ENCODE measurements at regions not wholly inside any gene's neighbourhood (a gene's known extent, or its start where the extent isn't known, plus 50 kb on each side); places are given as distances from the start of the nearest gene placed in this dataset.
"Not testable (repeated sequence)": the region's sequence is repeated elsewhere in the genome, so short reads cannot be mapped to it uniquely, and the experiment has no call there.

DNA sequence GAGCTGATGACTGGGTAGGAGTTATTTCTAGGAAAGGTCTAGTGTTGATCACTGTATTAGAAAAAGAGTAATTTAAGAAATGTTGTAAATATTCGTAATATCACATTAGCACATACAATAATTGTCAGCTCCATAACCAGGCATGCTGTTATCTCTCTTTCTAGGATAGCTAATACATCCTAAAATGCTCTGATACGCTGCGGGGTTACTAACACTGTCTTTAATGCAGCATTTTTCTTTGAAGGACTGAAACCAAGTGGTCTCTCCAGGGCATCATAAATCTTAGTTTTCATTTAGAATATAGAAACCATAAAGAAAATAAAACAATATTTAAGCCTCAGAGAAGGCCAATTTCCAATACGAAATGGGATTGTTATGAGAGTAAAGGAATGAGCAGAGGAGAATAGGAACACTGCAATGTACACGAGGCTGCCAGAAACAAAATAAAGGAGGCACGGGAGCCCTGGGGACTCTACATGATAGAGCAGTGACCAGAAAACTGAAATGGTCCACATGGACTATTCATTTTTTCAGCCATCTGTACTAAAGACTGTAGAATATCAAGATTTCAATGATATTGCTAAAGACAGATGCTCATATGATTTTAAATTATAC is 1606.7 kb upstream of the AGA start:
- DNase-seq, result no peak

DNA sequence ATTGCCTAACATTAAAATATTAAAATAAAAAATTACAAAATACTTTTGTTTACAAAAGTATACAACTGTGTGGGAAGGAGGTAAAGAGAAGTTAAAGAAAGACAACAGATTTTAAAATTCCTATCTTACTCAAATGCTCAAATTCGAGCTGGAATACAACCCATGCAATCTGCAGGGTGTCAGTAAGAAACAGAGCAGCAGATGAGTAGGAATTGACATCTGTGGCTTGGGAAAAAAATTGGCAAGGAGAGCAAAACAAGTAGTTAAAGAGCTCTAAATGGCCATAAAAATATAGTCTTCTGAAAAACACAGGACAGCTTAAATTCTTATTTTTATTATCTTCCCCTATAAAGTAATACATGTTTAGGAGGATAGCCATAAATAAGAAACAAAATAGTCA is 1609.0 kb upstream of the AGA start:
- no peak for DNase-seq

DNA sequence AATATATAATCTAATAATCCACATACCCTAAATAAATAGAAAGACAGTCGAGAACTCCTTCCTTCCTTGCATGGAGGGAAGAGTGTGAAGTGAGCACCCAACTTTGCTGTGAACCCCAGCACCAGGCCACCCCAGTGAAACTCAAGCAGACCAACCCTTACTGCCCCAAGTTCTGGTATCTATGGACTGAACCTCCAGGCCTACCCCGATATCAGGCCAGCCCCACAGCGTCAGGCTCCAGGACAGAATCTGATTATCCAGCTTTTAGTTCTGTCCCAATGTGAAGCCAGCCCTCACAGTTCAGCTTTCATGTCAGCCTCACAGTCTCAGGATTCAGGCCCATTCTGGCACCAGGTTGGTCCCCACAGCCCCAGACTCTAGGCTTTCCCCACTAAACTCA is 1617.2 kb upstream of the AGA start:
- no peak for DNase-seq

DNA sequence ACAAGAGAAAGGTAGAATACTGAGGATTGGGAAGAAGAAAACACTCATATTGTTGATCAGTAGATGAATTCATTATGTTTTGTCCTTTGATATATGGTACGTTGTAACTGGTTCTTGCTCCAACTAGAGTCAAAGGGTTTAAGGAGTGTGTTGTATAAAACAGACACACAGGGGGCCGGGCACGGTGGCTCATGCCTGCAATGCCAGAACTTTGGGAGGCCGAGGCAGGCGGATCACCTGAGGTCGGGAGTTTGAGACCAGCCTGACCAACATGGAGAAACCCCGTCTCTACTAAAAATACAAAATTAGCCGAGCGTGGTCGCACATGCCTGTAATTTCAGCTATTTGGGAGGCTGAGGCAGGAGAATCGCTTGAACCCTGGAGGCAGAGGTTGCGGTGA is 1624.0 kb upstream of the AGA start:
- DNase-seq, result not testable (repeated sequence)

DNA sequence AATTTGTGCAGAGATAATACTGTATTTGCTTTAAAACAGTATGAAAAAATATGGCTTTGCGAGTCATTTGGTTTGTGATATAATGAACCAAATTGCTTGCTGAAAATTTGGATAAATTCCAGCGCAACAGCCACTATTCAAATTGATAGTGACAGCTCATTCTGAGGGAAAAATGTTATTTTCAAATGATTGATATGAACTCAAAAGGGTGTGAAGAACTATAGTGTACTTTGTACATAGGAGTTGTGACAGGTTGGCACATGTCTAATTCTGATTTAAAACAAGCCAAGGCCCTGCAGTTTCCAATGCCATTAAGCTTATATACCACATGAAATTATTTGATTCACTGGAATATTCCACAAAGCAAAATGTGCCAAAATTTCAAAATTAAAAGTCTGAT is 1628.9 kb upstream of the AGA start:
- DNase-seq, result peak; percentile 16

DNA sequence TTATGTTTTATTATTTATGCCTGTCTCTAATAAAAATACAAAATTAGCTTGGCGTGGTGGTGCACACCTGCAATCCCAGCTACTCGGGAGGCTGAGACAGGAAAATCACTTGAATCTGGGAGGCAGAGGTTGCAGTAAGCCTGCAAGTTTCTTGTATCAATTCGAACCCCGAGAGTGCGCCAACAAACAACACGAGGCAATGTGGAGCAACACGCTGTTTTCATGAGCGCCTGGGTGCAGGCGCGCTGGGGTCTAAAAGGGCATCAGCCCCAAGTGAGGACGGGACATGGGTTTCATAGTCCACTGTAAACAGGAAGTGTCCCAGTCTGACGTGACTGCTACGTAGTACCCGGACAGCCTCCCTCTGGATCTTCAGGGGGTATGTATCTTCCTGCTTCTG is 1634.6 kb upstream of the AGA start:
- no peak for DNase-seq

- peak; percentile 85 for DNase-seq
These were observed 1653.5 kb upstream of the AGA start for GRCh38 chr4:179095585-179096221.

GRCh38 chr4:179097741-179098140 is 1655.5 kb upstream of the AGA start:
- peak; percentile 73 for DNase-seq

DNA sequence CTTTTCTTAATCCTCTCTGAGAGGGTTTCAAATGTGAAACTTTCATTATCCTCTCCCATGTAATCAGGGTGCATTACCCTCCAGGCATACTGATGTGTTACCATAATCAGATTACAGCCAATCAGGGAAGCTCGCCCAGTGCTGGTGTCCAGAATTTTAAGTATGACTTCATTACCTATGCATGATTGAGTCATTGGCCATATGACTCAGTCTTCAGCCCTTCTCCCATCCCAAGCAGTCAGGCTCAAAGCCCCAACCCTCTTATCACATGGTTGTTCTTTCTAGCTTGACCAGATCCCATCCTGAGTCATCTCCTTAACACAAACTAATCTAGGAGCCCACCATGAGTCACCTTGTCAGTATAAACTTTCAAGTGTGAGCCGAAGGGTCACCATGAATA is 1668.1 kb upstream of the AGA start:
- no peak for DNase-seq

DNA sequence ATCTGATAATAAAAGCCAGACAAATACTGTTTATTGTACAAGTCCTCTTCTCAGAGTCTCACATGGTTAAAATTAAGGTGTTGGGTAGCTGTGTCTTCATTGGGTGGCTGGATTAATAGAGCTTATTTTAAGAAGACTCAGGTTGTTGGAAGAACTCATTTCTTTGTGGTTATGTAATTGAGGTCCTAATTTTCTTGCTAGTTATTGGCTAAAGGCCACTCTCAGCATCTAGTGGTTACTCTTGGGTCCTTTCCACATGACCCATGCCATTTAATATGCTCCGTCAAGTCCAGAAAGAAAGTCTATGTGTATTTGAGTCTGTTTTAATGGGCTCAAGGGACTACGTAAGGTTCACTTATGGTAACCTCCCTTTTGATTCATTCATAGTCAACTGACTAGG is 1668.6 kb upstream of the AGA start:
- DNase-seq, result no peak

DNA sequence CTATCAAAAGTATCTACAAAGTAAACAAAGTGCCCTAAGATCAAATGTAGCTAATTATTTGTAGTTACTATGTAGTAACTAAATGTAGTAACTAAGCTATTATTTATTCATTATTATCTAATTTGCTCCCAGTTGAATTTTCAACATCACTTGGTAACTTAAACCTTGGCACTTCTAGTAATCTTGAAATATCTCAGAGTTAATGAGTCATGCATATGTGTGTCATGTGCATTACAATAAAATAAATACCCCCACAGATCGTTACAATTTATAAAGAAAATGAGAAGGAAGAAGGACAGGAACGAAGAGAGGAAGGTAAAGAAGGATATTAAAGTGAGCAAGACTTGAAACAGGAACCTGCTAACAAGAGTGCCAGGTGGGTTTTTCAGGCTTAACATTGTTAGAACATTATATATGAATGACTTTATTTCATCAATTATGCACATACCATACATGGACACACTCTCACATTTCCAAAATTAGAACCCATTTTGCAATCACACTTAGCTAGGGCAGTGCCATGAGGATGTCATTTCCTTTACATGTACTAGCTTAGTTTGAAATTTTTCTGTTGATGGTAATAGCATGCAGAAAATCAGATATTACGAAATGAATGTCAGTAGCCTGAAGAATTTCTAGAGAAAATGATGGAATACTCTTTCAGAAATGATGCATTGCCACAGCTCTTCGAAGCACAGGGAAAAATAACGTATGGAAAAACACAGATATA is 1670.4 kb upstream of the AGA start:
- no peak for DNase-seq

- no peak for DNase-seq
These were observed 1672.4 kb upstream of the AGA start for GRCh38 chr4:179114615-179115014.

- no peak for DNase-seq
These were observed 1673.8 kb upstream of the AGA start for GRCh38 chr4:179116011-179116410.

DNA sequence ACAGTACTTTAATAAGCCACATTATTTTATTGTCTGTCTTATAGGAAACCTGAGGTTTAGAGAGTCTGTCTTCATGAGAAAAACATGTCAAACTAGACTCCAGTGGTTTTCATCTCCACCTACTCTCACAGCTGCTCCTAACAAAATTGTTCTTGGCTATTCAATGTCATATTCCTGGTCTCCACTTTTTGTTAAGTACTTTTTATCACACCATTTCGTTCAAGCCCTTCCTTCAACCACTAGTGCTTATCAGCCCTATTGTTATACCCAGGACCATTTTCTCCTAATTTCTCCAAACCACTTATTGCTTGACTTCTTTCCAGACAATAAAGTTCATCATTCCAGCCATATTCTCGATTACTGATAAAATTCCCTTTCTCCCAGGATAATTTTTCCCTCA is 1674.3 kb upstream of the AGA start:
- no peak for DNase-seq

- no peak for DNase-seq
These were observed 1680.8 kb upstream of the AGA start for GRCh38 chr4:179123084-179123483.

- DNase-seq, result no peak
These were observed 1682.2 kb upstream of the AGA start for GRCh38 chr4:179124419-179124818.

DNA sequence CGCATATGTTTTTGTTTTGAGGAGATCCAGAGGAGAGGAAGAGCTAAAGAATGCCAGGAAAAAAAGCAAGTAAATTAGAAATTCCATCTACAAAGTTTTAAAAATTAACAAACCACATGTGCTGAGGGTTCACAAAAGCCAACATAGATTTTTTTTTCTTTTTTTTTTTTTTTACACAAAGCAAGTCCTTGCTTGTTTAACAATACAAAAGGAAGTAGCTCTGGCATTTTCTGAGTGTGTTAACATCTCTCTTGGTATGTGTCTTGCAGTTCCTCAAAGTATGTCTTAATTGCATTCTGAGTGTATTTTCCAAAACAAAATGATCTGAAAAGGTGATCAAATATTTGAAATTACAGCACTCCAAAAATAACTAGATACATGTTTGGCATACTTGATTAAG is 1682.7 kb upstream of the AGA start:
- no peak for DNase-seq

DNA sequence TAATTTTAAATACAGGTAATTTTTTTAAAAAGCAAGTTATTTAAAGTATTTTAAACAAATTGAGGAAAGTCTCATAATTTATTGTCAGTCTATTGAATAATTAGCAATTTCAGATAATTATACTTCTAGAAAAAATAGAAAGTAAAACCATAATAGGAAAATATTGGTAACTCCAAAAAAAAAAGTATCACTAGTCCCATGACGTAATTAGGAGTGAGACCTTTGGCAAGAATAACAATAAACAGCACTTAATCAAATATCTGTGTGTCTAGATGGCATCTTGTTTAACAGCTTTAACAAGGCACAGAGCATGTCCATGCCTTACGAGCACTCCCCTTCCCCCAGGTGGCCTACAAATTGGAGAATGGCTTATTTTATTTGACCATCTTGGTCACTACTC is 1683.6 kb upstream of the AGA start:
- DNase-seq, result no peak

DNA sequence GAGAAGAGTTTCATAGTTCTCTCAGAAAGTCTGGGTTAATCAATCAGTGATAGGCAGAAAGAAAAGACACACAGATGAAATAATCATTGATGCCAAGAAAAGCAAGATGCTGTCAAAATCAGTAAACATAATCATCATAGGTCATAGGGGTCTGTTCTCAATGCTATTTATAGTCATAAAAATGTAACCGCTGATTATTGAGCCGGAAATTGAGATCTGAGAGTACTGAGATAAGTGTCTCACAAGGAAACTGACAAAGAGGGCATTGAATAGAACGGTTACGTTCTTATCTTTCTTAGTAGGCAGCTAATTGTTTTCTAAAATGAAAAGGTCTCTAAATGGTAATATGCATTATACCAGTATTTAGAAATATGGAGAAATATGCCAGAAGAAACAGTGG is 1686.1 kb upstream of the AGA start:
- DNase-seq, result peak; percentile 34

DNA sequence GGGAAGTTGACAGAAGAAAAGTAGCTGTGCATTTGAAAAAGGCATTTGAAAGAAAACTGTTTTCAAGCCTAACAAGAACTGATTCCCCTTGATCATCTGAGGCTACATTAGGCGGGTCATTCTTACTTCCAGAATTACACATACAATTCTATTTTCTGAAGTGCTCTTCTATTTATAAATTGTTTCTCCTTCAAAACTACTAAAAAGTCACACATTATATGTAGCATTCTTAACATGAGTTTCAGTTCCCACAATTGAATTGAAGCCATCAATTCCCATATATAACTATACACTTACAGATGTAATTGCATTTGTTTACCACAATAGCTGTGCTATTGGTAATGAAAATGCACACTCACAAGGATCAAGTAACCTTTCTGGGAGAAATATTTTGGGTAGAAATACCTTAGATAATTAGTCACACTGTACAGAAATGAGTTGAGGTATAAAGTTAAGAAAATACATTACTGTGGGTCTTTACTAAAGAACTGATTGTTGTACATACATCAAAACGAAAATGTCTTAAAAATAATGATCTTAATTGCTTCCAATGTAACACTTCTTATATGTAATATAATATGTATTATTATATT is 1688.0 kb upstream of the AGA start:
- DNase-seq, result no peak

- no peak for DNase-seq
These were observed 1703.7 kb upstream of the AGA start for GRCh38 chr4:179145746-179146525.

DNA sequence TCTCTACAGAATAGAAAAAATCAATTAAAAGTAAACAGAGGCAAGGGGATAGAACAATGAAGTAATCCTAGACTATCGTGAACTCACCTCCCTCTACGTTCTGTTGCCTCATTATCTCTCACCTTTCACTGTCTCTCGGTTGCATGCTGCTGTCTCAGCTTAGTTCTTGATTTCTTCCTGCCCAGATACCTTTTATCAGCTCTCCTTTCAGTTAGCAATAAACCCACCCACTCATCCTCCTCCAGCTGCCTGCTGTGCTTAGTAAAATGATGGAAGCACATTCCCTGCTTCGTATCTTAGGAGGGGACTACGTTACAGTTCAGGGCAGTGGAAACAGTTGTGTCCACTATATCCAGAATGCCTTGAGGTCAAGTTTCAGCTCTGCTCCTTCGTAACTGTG is 1709.5 kb upstream of the AGA start:
- no peak for DNase-seq

DNA sequence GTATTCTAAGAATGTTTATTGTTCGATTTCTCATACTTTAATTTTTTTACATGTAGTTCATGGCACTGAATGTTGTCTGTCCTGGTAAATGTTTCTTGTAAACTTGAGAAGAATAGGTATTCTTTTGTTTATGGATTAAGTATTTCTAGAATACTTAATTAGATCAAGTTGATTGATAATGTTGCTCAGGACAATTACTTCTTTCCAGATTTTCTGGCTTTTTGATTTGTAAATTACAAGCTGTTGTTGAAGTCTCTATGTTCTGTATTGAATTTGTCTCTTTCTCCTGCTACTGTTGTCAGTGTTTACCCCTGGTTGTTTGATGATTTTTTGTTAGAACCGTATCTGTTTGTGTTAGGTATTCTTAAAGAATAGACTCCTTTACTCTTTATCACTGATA is 1720.9 kb upstream of the AGA start:
- DNase-seq, result no peak
